A549 (cell line): ENCODE measurements at regions not wholly inside any gene's neighbourhood (a gene's known extent, or its start where the extent isn't known, plus 50 kb on each side); places are given as distances from the start of the nearest gene placed in this dataset.

Source experiments
- EHMT2 ChIP-seq: fragments of 200-600 bp; sonication (generic); IDR thresholded peaks from 2 replicates; pipeline ENCODE4 v1.6.1; 2016; ENCODE audit warnings: antibody characterized with exemption, low read depth, mild to moderate bottlenecking, moderate library complexity
- EP300 ChIP-seq, 2 experiments: fragments of >200 bp; sonication (Bioruptor Twin); formaldehyde crosslinking; IDR thresholded peaks; 2 replicates in 1 of 2; 3 replicates in 1 of 2; pipeline ENCODE4 v1.6.1; 2016 to 2017
- JUN ChIP-seq, 2 experiments: fragments of >200 bp; sonication (Bioruptor Twin); formaldehyde crosslinking; IDR thresholded peaks; 2 replicates in 1 of 2; 3 replicates in 1 of 2; pipeline ENCODE4 v1.6.1; 2016 to 2017
- MAZ ChIP-seq: fragments of 150-350 bp; IDR thresholded peaks from 2 replicates; pipeline ENCODE4 v1.6.1; 2014; ENCODE audit warnings: antibody characterized with exemption, low read depth, low read length, borderline replicate concordance
- POLR2A ChIP-seq: IDR thresholded peaks from 2 replicates; pipeline ENCODE4 v1.6.1; 2012; ENCODE audit warnings: mild to moderate bottlenecking, low read length
- TF ChIP-seq, protein P1 (sequence below): fragments of >200 bp; sonication (Bioruptor Twin); formaldehyde crosslinking; IDR thresholded peaks from 3 replicates; pipeline ENCODE4 v1.5.1; 2016
- TF ChIP-seq, protein P2 (sequence below): fragments of 450-650 bp; IDR thresholded peaks from 2 replicates; pipeline ENCODE4 v1.6.1; 2014; ENCODE audit warnings: antibody characterized with exemption

- TF ChIP-seq, protein P1, sequence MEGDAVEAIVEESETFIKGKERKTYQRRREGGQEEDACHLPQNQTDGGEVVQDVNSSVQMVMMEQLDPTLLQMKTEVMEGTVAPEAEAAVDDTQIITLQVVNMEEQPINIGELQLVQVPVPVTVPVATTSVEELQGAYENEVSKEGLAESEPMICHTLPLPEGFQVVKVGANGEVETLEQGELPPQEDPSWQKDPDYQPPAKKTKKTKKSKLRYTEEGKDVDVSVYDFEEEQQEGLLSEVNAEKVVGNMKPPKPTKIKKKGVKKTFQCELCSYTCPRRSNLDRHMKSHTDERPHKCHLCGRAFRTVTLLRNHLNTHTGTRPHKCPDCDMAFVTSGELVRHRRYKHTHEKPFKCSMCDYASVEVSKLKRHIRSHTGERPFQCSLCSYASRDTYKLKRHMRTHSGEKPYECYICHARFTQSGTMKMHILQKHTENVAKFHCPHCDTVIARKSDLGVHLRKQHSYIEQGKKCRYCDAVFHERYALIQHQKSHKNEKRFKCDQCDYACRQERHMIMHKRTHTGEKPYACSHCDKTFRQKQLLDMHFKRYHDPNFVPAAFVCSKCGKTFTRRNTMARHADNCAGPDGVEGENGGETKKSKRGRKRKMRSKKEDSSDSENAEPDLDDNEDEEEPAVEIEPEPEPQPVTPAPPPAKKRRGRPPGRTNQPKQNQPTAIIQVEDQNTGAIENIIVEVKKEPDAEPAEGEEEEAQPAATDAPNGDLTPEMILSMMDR = no peak
- TF ChIP-seq POLR2A (no peak), MAZ (no peak), EP300 (IDR thresholded peaks at IDR 0.05) (no peak), EHMT2 (no peak), JUN (IDR thresholded peaks at IDR 0.05) (no peak)
- TF ChIP-seq, protein P2, sequence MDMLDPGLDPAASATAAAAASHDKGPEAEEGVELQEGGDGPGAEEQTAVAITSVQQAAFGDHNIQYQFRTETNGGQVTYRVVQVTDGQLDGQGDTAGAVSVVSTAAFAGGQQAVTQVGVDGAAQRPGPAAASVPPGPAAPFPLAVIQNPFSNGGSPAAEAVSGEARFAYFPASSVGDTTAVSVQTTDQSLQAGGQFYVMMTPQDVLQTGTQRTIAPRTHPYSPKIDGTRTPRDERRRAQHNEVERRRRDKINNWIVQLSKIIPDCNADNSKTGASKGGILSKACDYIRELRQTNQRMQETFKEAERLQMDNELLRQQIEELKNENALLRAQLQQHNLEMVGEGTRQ = no peak
Observed at GRCh38 chr4:178993306-178993705, 1551.1 kb upstream of the AGA start.
